Hypothalamus (tissue), 51 donors: ENCODE measurements at regions not wholly inside any gene's neighbourhood (a gene's known extent, or its start where the extent isn't known, plus 50 kb on each side); places are given as distances from the start of the nearest gene placed in this dataset.
"Not testable (repeated sequence)": the region's sequence is repeated elsewhere in the genome, so short reads cannot be mapped to it uniquely, and the experiment has no call there.

Experiments used
- DNase-seq, 51 donors: peaks; one replicate each; lab custom pipeline; 2025; lab: John Stamatoyannopoulos, UW

GRCh38 chr1:166384948-166385347 is 218.1 kb upstream of the FAM78B start:
- DNase-seq, result no peak

- DNase-seq, result no peak
These were observed 223.7 kb upstream of the FAM78B start for GRCh38 chr1:166390366-166391033.

- DNase-seq, result no peak
These were observed 224.7 kb upstream of the FAM78B start for GRCh38 chr1:166391279-166392066.

GRCh38 chr1:166395729-166396128 is 228.9 kb upstream of the FAM78B start:
- no peak for DNase-seq

GRCh38 chr1:166409253-166410082 is 242.7 kb upstream of the FAM78B start:
- DNase-seq, result not testable (repeated sequence)

- no peak for DNase-seq
These were observed 243.2 kb upstream of the FAM78B start for GRCh38 chr1:166410083-166410385.

- not testable (repeated sequence) for DNase-seq
These were observed 250.0 kb upstream of the FAM78B start for GRCh38 chr1:166416831-166417230.

GRCh38 chr1:166418344-166418933 is 251.6 kb upstream of the FAM78B start:
- DNase-seq, result no peak

- DNase-seq, result not testable (repeated sequence)
These were observed 255.8 kb upstream of the FAM78B start for GRCh38 chr1:166422586-166422985.

GRCh38 chr1:166432655-166433054 is 265.9 kb upstream of the FAM78B start:
- DNase-seq, result no peak

- peak in 5 of 51 donors; percentile 1 to 23 (median 3) for DNase-seq
These were observed 266.9 kb upstream of the FAM78B start for GRCh38 chr1:166433404-166434304.

GRCh38 chr1:166457700-166458099 is 290.9 kb upstream of the FAM78B start:
- no peak for DNase-seq

GRCh38 chr1:166464333-166464732 is 297.5 kb upstream of the FAM78B start:
- no peak for DNase-seq

GRCh38 chr1:166470014-166470413 is 303.2 kb upstream of the FAM78B start:
- DNase-seq, result no peak

GRCh38 chr1:166470441-166470840 is 303.6 kb upstream of the FAM78B start:
- no peak for DNase-seq

- no peak for DNase-seq
These were observed 304.6 kb upstream of the FAM78B start for GRCh38 chr1:166471359-166471758.

- peak in 24 of 51 donors; percentile 2 to 70 (median 16) for DNase-seq
These were observed 312.3 kb upstream of the FAM78B start for GRCh38 chr1:166479052-166479631.

- DNase-seq, result no peak
These were observed 317.7 kb upstream of the FAM78B start for GRCh38 chr1:166484471-166484870.

- DNase-seq, result no peak
These were observed 318.1 kb upstream of the FAM78B start for GRCh38 chr1:166484871-166485270.

- DNase-seq, result no peak
These were observed 318.8 kb upstream of the FAM78B start for GRCh38 chr1:166485620-166486019.
